SK-N-DZ (cell line): ENCODE measurements at regions not wholly inside any gene's neighbourhood (a gene's known extent, or its start where the extent isn't known, plus 50 kb on each side); places are given as distances from the start of the nearest gene placed in this dataset.
A peak's percentile ranks its signal among the peaks of the same experiment; 100 is the strongest.

Source experiments
- DNase-seq: peaks from one replicate; pipeline ENCODE4 v3.0.0-alpha.2; 2015; ENCODE audit warnings: low spot score

- DNase-seq, result no peak
Observed at GRCh38 chr16:82499302-82499701, 127.5 kb upstream of the CDH13 start.

- no peak for DNase-seq
Observed at GRCh38 chr16:82497139-82497538, 129.6 kb upstream of the CDH13 start.

- DNase-seq, result no peak
Observed at GRCh38 chr16:82488460-82488859, 138.3 kb upstream of the CDH13 start.

GRCh38 chr16:82481455-82481854 is 145.3 kb upstream of the CDH13 start:
- no peak for DNase-seq

- no peak for DNase-seq
Observed at GRCh38 chr16:82476786-82477185, 150.0 kb upstream of the CDH13 start.

- no peak for DNase-seq
Observed at GRCh38 chr16:82470620-82471152, 156.1 kb upstream of the CDH13 start.

GRCh38 chr16:82470016-82470415 is 156.8 kb upstream of the CDH13 start:
- DNase-seq, result no peak

- DNase-seq, result no peak
Observed at GRCh38 chr16:82464187-82464586, 162.6 kb upstream of the CDH13 start.

- no peak for DNase-seq
Observed at GRCh38 chr16:82460766-82461165, 166.0 kb upstream of the CDH13 start.

GRCh38 chr16:82459580-82460256 is 167.1 kb upstream of the CDH13 start:
- DNase-seq, result no peak

- DNase-seq, result peak; percentile 52
Observed at GRCh38 chr16:82456683-82457082, 170.1 kb upstream of the CDH13 start.

GRCh38 chr16:82454566-82454965 is 172.2 kb upstream of the CDH13 start:
- DNase-seq, result no peak

GRCh38 chr16:82454152-82454551 is 172.6 kb upstream of the CDH13 start:
- no peak for DNase-seq

- DNase-seq, result no peak
Observed at GRCh38 chr16:82452004-82452756, 174.6 kb upstream of the CDH13 start.

GRCh38 chr16:82451449-82451848 is 175.3 kb upstream of the CDH13 start:
- no peak for DNase-seq

- DNase-seq, result no peak
Observed at GRCh38 chr16:82440336-82440735, 186.4 kb upstream of the CDH13 start.

GRCh38 chr16:82439678-82440293 is 187.0 kb upstream of the CDH13 start:
- DNase-seq, result no peak

- no peak for DNase-seq
Observed at GRCh38 chr16:82433042-82433441, 193.7 kb upstream of the CDH13 start.

- DNase-seq, result no peak
Observed at GRCh38 chr16:82432261-82432660, 194.5 kb upstream of the CDH13 start.

GRCh38 chr16:82425661-82426060 is 201.1 kb upstream of the CDH13 start:
- DNase-seq, result no peak

GRCh38 chr16:82421851-82422250 is 204.9 kb upstream of the CDH13 start:
- DNase-seq, result no peak

GRCh38 chr16:82419332-82419731 is 207.4 kb upstream of the CDH13 start:
- DNase-seq, result no peak

GRCh38 chr16:82414476-82414875 is 212.3 kb upstream of the CDH13 start:
- no peak for DNase-seq
